ENCODE measurements at regions not wholly inside any gene's neighbourhood (a gene's known extent, or its start where the extent isn't known, plus 50 kb on each side); places are given as distances from the start of the nearest gene placed in this dataset.

DNA sequence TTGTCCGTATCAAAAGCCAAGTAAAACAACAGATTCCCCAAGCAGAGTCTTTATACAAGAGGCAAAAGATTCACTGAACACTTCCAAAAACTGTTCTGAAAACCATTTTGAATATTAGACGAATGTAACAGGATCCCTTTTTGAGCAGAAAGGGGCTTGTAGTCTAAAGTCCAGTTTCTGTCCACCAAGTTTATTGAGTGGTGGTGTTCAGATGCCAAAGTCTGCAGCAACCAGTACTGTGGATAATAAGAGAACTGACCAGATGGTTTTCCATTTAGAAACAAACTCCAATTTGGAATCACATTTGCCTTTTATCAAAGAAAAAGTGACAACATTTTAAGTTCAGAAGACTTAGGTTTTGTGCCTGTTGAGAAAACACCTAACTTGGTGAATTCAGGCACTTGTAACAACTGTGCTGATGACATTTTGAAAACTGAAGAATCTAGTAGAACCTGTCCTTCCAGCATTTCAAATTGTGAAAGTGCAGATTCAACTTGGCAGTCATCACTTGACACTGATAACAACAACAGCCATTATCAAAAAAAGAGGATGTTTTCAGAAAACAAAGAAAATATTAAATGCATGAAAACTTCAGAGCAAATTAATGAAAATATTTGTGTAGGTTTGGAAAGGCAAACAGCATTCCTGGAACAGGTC, 217.1 kb downstream of the CSNK2A3 start:
- no peak for DNase-seq

DNA sequence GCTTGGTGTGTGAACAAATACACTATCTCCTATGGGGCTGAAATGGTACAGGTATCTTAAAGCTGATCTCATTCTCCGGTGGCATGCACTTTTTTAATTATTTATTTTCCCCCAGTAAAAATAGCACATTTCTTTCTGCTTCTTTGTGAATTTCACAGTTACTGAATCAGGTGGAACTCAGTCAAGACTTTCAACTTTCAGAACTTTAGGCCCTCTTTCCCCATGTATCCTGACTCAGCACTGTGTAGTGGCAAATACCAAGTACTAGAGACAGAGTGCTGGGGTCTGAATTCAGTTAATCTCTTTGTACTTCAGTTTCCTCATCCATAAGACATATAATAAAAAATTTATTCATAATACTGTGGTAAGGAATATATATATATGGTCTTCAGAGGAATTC, 223.9 kb downstream of the CSNK2A3 start:
- no peak for DNase-seq

DNA sequence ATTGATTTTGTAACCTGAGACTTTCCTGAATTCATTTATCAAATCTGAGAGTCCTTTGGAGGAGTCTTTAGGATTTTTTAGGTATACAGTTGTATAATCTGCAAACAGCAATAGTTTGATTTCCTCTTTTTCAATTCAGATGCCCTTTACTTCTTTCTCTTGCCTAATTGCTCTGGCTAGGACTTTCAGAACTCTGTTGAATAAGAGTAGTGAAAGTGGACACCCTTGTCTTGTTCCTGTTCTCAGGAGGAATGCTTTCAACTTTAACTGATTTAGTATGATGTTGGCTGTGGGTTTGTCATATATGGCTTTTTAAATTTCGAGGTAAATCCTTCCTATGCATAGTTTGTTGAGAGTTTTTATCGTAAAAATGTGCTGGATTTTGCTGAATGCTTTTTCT, 227.4 kb downstream of the CSNK2A3 start:
- DNase-seq: no peak

DNA sequence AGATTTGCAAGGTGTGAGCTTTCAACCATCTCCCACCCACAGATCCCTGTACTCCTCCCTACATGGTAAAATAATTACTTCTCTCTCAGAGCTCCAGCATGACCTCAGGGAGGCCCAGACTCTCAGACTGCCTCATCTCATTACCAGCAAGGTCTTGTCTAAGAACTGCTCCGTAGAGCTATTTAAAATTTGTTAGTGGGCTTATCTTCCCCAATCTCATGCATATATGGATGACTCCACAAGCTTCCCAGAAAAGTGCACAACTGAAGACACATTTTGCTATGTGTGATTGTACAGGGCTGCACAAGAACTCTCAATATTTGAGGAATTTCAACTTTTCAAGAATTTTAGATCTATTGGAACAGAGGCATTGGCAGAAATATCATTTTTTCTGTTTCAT, 230.3 kb downstream of the CSNK2A3 start:
- DNase-seq: no peak

DNA sequence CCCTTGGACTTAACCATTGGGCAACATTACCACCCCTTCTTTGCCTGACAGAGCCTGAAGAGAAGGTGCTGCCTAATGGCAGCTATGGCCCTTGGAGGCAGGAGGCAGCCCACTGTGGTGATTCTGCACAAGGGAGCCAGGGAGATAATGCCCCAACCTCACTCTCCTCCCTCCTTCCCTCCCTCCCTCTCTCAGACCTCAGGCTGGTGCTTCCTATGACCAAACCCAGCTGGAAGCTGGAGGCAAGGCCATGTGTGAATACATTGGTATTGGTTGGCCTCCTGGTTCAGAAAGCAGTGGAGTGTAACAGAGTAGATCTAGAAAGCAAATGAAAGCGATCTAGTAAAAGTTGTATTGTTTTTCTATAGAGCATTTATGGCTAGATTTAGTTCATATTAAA, 233.1 kb downstream of the CSNK2A3 start:
- no peak for DNase-seq

DNA sequence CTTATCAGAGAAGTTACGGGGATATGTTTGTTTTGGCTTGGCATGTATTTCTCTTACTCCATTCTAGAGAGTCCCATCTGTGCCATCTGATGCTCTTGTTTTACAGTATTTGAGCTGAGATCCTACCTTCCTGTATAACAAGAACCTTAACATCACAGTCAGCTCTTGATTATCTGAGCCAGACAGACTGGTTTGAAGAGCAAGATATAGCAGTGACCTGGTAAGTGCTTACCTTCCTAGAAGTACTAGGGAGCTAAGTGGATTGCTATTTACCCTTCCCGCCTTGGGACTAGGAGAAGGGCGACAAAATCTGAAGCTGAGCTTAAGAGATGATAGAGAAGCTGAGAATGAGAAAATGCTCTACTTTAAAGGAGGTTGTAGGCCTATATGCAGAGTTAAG, 235.3 kb downstream of the CSNK2A3 start:
- DNase-seq: no peak

DNA sequence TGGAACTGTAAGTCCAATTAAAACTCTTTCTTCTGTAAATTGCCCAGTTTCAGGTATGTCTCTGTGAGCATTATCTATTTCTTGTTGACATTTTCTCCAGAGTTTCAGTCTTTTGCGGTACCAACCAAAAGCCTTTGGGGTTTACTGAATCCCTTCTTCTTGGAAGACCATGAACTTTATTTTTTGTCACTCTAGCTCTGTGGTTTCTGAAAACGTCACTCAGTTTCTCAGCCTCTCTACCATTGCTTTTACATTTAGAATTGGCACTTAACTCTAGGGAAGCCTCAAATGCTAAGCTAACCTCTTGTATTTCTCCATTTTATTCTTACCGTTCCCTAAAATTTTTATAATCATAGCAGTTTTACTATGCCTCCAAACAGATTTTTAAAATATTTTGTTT, 237.6 kb downstream of the CSNK2A3 start:
- DNase-seq: no peak

DNA sequence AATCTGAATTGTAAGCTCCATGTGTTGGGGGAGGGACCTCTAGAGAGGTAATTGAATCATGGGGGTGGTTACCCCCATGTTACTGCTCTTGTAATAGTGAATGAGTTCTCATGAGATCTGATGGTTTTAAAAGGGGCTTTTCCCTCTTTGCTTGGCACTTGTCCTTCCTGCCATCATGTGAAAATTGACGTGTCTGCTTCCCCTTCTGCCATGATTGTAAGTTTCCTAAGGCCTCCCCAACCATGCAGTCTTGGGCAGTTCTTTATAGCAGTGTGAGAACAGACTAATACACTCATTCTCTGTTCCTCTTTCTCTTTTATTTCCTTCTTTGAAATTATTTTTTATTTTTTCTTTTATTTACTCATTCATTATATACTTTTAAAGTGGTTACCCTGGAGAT, 239.4 kb downstream of the CSNK2A3 start:
- no peak for DNase-seq

DNA sequence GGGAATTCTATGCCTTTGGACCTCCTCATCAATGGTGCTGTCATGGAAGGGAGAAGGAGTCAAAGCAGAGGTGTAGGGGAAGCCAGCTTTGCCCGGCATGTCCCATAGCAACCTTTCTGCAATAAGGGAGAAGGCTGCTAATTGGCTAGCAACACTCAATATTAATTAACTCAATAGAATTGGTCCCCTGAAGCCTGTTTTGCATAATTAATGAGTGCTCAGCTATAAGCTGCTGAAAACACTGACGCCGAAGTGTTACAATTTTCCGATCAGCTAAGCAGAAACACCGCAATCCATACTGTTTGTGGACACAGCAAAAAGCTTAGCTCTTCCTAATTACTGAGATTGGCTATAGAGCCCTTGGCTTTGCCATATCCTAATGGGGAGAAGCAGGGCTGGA, 245.0 kb downstream of the CSNK2A3 start:
- DNase-seq: no peak

DNA sequence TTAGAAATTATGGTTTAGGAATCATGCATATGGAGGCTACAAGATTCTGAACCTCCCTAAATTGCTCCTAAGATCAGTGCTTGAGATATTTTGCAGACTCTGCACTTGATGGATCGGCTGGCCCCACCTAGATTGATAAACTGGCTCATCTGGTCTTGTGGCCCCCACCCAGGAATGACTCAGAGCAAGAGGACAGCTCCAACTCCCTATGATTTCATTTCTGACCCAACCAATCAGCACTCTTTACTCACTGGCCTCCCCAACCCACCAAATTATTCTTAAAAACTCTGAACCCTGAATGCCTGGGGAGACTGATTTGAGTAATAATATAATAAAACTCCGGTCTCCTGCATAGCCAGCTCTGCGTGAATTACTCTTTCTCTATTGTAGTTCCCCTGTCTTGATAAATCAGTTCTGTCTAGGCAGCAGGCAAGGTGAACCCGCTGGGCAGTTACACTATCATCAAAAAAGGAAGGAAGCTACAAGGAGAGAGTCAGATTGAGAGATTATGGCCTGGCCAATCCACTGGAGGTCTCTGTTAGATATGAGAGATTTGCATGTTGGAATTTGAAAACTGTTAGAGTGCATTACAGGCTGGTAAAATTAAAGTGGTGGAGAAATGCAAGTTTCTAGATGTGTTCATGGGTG, 245.8 kb downstream of the CSNK2A3 start:
- no peak for DNase-seq

DNA sequence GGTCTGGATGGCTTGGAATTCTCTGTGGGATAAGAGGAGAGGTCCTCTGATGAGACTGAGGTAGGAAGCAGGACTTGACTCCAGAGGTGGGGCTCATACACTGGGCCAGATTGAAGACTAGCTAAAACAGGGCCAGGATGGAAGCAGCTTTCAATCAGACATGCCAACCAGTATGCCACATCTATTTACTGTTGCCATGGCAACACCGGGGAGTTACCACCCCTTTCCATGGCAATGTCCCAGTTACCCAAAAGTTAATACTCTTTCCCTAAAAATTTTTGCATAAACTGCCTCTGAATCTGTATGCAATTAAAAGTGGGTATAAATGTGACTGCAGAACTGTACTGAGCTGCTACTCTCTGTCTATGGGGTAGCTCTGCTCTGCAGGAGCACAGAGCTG, 247.5 kb upstream of the ZBED5 start:
- no peak for DNase-seq

DNA sequence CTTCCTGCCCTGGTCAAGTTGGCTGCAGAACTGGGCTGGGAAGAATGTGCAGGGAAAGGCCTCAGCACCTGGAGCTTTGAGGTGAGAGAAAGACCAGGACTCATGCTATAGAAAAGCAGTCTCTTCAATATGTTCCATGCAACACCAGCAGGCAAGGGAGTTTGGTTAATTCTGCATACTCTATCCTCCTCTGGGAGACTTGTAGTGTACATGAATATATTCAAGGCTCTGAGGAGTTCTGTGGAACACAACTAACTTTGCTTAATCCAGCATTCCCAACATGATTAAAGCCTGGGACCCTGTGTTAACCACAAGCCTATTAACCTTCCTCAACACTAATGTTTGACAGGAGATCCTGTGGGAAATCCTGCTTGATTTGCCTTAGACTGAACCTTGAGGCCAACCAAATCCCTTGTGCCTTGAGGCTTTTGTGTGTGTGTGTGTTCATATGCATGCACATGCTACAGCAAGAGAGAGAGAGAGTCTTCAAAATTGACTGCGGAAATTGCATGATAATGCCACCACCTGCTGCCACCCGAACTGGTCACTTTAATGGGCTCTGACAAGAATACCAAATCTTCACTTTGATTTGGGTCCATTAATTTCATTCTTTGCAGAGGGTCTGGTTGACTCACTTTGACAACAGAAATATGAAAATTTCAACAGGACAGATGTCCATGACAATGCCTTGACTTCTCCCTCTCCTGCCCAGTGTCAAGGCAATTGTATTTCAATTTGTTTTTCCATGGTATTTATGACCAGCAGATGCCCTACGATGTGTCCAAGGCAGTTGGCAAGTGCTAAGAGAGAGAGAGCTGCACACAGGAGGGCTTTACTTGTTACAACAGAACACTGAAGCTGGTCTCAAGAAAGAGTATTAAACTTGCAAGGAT, 238.2 kb upstream of the ZBED5 start:
- DNase-seq: no peak

DNA sequence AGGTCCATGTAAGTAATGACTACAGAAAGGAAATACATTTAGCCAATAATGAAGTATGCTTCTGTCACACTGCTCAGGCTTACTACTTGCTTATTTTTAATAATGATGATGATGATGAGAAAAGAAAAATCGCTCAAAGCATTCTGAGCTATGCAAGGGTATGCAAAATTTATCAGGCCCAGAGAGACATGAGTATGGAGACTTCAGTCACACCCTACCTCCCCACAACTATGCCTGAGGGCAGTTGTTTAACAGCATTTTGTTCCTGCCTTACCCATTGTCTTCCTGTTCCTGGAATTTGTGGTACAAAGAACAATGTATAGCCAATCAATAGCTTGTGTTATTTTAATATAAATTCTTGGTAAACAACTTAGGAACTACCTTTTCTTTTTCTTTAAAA, 232.6 kb upstream of the ZBED5 start:
- DNase-seq: no peak

DNA sequence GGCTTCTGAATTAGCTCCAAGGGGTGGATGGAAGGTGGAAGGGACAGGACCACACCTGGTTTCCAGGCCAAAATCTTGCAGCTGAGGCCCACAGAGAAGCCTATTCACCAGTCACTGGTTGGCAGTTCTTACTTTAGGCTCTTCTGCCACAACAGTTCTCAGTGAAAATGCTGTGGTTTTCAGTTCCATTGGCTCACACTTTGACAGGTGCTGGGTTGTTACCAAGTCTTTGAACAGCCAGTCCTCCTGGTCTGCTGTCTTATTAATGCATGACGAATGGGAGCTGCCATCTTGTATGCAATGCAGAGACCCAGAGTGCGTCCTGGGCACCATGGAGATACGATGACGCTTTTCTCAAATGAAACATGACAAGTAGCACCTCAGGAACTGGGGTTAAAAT, 232.0 kb upstream of the ZBED5 start:
- DNase-seq: no peak

DNA sequence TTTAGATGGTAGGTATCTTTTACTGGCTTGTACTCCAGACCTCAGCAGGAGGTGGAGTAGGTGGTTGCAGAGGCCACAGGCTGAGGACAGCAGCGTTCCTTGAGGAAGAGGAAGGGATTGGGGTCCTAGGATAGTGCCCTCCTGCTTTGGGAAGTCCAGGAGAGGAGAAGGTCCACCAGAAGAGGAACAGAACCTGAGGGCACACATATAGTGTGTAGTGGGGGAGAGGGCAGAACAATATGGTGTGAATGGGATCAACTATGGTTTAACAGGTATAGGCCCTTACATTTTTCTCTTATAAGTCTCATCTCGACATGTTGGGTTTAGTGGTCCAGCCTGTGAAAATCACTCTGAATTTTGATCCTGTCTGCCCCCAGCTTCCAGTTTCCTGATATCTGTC, 229.1 kb upstream of the ZBED5 start:
- no peak for DNase-seq

DNA sequence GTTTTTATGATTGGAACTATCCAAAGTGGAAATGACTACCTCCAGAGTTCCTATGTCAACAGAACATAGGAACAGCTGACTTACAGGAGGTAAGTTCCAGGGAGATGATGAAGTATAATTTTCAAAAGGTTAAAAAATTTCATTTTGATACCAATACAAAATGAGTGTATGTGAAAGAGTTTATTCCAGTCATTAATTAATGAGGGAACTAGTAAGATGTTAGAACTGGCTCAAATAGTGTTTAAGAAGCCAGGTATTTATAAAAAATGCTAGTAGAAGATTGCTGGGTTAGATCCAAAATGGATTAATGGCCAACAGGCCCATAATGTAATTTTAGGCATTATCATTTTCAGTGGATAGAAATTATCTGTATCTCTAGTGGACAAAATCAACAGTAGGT, 227.7 kb upstream of the ZBED5 start:
- no peak for DNase-seq

DNA sequence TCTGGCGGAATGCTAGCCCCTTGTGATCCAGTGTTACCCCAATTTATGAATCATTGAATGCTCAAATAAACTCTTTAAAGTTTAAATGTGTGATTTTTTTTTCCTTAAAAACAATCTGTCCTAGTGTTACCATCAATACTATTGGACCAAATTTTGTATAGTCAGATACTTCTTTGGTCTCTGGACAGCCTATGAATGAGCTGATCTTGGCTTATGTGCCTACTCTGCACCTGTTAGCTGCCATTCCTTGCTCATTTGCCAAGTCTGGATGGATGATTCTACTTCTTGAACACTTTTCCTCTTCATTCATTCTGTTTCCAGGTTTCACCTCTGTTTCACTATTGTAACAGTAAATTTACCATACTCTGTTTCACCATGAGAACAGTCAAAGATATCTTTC, 226.5 kb upstream of the ZBED5 start:
- no peak for DNase-seq

DNA sequence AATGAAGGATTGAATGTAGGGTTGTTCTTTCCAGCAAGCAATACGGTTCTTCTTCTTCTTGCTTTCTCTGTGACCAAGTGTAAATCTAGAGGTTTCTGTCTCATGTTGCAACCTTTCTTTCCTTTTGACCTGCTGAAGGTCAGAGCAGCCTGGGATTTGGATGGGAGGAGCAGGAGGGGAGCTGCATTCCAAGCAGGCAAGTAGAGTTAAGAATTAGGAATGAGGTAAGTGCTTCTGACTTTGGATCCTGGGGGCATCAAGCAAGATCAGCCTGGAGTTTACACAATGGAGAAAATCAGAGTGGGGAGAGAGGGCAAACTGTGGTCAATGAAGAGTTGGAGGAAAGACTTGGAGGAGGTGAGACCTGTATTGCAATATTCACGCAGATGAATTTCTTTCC, 225.6 kb upstream of the ZBED5 start:
- no peak for DNase-seq

DNA sequence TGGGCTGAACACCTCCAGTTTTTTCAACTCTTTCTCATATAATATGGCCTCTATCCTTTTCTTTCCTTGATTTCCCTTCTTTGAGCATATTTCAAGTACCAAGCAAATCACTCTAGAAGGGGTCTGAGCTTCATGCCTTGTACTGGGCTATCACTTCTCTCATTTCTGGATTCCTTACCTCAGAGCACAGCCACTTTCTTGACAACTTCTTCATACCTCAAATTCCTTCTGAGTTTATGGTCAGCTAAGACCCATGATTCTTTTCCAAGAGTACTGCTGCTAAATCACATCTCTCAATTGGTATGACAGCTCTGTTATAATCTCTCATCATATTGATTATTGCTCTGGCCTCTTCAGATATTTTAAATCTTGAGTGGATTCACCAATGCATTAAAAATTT, 224.8 kb upstream of the ZBED5 start:
- DNase-seq: no peak

DNA sequence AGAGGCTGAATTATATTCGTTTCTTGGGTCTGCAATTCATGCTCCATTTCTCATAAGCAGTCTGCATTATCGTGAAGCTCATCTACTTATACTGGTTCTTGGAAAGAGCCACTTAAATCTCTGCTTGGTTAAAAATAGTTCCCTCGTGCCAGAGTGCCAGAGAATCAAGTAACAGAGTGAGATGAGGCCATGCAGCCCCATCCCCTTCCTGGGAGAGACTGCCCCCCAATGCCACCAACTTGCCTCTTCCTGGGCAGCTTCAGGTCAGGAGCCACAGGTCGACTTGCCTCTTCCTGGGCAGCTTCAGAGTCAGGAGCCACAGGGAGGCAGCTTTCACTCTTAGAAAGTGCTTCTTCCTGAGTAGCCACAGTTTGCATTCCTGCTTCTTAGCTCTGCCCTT, 223.9 kb upstream of the ZBED5 start:
- no peak for DNase-seq

DNA sequence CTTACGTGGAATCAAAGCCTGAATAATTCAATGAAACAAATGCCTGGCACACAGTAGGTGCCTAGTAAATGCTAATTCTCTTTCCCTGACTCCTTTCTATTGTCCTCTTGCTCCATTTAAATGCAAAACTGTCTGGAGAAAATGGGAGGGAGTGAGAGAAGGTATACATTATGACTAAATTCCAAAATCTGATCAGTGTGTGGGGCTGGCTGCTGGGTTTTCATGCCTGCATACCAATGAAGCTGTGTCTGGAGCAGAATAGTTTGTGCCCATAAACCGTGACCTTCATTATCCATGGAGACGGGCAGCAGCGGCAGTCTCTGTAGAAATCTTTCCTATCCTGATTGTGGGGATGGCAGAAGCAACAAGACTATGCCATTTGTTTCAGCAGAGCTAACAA, 223.4 kb upstream of the ZBED5 start:
- DNase-seq: no peak

DNA sequence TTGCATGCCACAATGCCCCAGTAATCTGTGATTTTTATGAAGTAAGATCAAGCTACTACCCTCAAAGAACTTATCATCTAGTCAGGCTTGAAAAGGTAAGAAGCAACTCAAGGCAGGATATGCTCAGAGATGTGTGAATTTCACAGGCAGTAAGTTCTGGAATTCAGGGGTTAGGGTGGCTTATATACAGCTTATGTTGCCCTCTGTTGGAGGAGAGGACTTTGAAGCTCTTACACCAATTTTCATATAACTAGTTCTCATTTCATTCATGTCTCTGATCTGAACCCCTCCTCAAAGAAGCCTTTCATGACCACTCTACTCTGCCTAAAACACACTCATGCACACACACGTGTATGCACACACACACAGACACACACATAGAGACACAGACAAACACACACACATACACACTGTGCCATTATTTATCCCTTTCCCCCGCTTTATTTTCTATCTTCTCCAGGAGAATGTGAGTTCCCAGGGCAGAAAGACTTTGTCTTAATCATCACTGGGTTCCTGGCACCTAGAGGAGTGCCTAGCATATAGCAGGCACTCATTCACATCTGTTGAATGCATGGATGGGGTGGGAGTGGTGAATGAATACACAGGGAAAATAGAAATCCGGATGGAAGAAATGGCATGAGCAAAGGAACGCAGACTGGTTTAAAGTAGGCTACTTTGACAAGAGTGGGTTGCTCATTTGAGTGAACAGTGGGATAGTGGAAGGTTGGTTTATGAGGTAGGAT, 220.7 kb upstream of the ZBED5 start:
- no peak for DNase-seq

DNA sequence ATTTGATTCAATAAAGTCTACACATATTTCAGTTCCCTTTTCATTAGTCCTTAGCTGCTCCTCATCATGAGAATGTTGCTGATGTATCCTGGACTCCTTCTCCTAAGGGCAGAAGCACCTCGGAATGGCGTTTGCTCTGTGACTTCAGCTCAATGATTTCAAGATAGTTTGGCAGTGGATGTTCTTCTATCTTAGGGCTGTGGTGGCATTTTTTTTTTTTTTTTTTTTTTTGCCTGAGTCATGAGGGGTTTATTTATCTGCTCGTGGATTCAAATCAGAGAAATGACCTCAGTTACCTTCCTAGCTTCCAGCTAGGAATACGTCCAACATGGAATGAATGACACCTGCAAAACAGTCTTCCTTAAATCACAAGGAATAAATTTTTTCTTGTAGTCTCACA, 220.0 kb upstream of the ZBED5 start:
- DNase-seq: no peak

DNA sequence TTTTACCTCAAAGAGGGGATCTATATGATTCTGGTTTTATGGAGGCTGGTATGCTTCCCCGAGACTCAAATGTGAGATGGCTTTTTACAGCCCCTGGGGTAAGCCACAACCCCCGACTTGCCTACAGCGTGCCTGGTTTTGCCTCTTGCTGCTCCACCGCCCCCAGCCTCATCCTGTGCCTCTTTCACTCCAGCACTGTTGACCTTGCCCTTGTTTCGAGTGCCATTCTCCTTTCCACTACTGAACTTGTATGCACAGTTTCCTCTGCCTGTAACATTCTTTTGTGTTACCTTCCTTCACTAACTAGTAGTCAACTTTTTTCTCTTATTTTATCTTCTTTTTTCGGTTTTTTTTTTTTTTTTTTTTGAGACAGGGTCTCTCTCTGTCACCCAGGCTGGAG, 219.0 kb upstream of the ZBED5 start:
- no peak for DNase-seq

All from activated effector memory CD4-positive, alpha-beta T cell treated with Interleukin-2 at 50 U/mL for 16 hours (primary cell).